HG03558 (cell line): ENCODE measurements at regions not wholly inside any gene's neighbourhood (a gene's known extent, or its start where the extent isn't known, plus 50 kb on each side); places are given as distances from the start of the nearest gene placed in this dataset.
A peak's percentile ranks its signal among the peaks of the same experiment; 100 is the strongest.

Experiments
- ATAC-seq: cut with Tn5 transposase; IDR thresholded peaks from one replicate; pipeline ENCODE4 v1.9.1; 2021; ENCODE audit warnings: moderate number of reproducible peaks; ENCODE audit not compliant: unreplicated experiment; ENCODE audit errors: extremely low read depth

DNA sequence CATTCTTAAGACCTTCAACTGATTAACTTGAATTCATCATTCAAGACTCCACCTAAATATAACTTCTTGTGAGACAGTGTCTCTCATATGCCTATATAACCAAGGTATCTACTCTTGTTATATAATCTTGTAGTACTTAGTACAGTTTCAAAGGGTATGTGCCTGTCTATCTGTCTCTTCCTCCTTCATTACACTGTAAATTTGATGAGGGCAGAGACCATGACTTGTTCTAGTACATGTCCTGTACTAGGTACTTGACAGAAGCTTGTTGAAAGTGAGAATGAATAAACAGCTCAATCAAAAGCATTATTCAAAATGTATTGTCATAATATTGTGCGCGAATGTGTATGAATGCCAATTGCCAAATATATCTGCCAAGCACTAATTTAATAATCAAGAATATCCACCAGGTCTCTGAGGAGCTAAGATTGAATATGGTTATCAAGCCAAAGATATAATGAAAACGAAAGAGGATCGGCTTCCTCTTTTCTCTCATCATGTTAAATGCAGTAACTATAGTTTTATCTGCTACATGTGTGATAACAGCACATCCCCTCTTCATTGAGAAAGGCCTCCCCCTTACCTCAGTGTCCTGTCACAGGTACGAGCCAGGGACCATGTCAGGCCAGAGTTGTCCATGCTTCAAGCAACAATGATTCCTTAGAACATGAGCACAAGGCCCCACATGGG lies 117.3 kb downstream of the UCHL5 start:
- ATAC-seq = no peak

GRCh38 chr1:192943108-192943507 lies 116.1 kb downstream of the UCHL5 start:
- ATAC-seq = no peak

- no peak for ATAC-seq
These were observed 115.6 kb downstream of the UCHL5 start for GRCh38 chr1:192943522-192943921.

- no peak for ATAC-seq
These were observed 113.6 kb downstream of the UCHL5 start for GRCh38 chr1:192945390-192946130.

GRCh38 chr1:192949783-192950182 lies 109.4 kb downstream of the UCHL5 start:
- ATAC-seq = no peak

- no peak for ATAC-seq
These were observed 108.2 kb downstream of the UCHL5 start for GRCh38 chr1:192950926-192951325.

GRCh38 chr1:192951691-192952460 lies 107.3 kb downstream of the UCHL5 start:
- ATAC-seq = peak; percentile 92

GRCh38 chr1:192952646-192953045 lies 106.5 kb downstream of the UCHL5 start:
- ATAC-seq = no peak

DNA sequence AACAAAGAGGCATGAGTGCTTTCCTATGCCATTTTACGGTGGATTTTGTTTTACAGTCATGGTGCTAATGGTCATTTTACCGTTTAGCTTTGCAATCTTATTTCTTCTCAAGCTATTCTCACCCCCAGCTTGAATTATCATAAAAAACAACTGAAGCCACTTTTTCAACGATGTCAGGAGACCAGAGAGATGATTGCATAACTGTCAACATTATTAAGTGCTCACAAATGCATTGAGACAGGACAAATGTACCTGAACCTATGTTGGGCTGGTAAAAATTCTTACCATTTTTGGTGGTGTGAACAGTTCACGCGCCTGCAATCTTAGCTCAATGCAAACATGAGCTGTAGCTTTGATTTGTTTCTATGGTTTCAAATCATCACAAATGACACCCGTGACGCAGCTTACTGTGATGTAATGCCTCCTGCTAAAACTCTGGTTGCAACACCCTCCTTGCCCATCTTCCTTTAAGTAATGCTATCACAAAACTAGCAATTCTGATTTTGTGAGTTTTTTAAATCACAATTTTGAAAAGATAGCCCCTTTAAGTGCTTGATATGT lies 104.4 kb downstream of the UCHL5 start:
- no peak for ATAC-seq

DNA sequence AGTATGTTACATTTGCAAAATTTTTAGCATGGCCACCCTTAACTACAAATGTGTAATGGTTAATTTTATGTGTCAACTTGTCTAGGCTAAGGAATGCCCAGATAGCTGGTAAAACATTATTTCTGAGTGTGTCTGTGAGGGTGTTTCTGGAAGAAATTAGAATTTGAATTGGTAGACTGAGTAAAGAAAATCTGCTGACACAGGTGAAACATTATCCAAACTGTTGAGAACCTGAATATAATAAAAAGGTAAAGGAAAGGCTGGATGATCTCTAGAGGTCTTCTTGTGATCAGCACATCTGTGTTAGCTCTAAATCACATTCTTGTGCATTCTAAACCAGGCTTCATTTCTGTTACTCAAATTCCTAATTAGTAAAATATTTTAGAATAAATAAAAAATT lies 100.8 kb downstream of the UCHL5 start:
- no peak for ATAC-seq

DNA sequence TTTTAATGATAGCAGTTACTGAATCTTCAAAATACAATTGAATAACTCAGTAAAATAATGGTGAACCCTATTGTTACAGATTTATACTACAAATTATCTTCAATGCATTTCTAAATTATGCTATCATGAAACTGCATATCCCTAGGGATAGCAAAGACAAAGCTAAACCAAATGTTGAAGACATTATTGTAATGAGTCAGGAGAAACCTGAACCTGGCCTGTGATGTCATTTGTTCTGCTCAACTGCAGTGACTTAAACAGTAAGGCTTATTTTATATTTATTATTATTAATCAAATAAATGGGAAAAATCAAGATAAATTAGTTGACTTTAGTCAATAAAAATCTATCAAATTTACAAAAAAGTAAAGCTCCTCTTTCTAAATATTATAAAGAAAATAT lies 100.3 kb downstream of the UCHL5 start:
- no peak for ATAC-seq

- no peak for ATAC-seq
These were observed 99.4 kb downstream of the UCHL5 start for GRCh38 chr1:192959657-192960186.
